Activated gamma-delta T cell treated with Interleukin-2 at 50 U/mL for 16 hours (primary cell): ENCODE measurements at regions not wholly inside any gene's neighbourhood (a gene's known extent, or its start where the extent isn't known, plus 50 kb on each side); places are given as distances from the start of the nearest gene placed in this dataset.

Experiments
- DNase-seq: peaks from one replicate; pipeline ENCODE4 v3.0.0-alpha.2; 2020

DNA sequence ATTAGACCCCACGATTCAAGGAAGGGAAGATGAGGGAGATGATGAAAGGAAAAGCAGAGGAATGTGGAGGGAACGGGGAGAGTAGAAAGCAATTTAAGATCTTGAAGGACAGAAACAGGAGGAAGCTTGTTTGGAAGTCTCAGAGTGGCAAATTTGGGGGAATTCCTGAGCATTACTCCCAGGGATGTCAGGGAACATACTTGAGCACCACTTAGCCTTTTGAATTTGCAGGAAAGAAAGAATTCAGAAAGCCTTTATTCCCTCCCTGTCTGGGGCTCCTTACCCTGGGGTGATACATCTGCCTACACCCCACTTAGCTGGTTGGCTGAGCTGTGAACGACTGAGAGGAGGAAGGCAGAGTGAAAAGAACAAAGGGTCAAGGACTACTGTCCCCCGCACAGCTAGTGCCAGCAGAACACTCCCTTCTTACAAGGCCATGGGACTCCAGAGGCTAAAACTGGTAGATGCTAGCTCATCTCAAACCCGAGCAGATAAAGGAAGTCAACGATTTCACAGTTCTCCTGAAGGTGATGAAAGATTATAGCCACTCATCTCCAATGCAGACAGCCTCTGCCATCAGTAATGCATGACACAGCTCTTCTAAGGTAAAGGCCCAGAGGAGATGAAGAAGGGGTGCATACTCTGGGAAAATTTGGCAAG, 84.0 kb upstream of the AKIP1 start:
- DNase-seq = no peak

DNA sequence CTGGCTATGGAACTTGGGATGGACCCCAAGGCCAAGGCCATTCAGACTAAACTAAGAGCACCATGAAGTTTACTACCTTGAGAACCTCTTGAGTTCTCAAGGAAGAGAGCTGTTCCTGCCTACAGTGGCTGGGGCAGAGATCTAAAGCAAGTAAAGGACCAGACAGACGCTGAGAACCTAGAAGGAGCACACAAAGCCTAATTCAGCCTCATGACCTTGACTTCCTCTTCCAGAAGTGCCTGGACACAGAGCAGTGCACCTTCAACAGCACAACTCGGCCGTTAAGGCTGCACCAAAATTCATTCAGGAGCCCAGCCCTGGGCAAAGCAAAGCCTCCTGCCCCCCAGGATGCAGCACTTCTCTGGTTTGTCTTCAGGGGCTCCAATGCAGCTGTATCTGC, 82.9 kb upstream of the AKIP1 start:
- no peak for DNase-seq

DNA sequence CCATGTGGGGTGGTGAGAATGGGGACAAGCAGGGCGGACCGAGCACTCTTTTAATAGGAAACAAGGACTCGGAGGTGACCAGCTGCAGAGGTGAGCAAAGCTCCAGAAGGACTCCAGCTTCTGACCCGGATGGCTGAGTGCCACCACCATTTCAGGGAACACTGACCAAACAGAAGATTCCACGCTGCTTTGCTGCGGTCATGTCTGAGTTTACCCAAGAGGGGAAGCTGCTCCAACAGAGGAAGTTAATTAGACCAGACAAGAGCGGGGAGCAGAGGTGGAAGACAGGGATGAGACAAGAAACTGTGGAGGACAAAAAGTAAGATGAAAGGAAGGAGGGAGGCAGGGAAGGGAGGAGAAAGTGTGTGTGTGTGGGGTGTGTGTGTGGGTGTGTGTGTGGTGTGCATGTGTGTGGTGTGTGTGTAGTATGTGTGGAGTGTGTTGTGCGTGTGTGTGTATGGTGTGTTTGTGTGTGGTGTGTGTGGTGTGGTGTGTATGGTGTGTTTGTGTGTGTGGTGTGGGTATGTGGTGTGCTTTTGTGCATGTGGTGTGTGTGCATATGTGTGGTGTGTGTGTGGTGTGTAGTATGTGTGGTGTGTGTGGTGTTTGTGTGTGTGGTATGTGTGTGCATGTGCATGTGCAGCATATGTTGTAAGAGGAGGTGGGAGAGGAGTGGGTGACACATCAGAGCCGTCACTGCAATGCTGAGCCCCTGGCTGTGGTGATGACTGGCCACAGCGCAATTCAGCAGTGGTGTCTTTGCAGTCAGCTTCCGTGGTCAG, 82.2 kb upstream of the AKIP1 start:
- DNase-seq = no peak

DNA sequence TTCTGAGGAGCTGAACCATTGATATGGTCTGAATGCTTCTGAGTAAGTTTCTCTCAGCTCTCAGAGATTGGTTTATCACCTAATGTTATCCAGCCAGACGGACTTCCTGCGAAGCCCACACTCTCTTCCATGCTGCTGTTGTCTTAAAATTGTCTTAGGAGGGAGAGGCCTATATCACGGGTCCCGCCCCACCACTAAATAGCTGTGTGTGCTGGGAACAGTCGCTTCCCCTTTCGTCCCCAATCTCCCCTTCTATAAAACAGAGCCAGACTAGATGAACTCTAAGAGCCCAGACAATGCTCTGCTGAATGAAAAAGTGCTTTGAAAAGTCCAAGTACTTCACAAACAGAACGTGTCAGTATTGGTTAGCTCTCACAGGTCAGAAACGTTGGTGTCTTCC, 81.4 kb upstream of the AKIP1 start:
- no peak for DNase-seq

DNA sequence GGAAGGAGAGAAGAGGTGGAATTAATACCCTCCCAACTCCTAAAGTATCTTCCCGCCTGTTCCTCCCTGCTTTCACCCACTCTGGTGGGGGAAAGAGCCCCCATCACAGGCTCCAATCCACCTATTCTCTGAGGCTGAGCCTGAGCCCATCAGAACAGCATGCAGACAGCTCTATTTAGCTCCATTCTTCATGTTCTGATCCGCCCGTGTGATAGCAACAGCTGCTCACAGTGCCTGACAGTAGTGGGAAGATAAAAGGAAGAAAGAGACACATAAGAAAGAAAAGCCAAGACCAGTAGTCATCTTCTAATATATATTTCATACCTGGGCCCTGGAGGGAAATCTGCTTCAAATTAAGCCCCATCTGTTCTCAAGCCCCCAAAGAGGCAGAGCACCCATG, 80.3 kb upstream of the AKIP1 start:
- DNase-seq = no peak

DNA sequence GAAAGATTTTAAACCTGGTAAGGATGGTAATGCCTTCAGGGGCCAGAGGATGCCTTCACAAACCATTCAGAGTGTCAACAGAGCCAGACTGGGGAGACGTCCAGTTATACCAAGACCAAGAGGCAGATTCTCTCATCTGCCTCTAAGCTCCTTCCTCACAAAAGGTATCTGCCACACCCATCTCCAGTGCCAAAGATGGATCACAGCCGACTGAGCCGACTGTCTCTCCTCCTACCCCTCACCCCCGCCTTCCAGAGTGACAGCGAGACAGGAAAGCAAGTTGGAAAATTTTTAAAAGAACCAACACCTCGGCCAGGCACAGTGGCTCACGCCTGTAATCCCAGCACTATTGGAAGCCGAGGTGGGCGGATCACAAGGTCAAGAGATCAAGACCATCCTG, 79.1 kb upstream of the AKIP1 start:
- DNase-seq = no peak

DNA sequence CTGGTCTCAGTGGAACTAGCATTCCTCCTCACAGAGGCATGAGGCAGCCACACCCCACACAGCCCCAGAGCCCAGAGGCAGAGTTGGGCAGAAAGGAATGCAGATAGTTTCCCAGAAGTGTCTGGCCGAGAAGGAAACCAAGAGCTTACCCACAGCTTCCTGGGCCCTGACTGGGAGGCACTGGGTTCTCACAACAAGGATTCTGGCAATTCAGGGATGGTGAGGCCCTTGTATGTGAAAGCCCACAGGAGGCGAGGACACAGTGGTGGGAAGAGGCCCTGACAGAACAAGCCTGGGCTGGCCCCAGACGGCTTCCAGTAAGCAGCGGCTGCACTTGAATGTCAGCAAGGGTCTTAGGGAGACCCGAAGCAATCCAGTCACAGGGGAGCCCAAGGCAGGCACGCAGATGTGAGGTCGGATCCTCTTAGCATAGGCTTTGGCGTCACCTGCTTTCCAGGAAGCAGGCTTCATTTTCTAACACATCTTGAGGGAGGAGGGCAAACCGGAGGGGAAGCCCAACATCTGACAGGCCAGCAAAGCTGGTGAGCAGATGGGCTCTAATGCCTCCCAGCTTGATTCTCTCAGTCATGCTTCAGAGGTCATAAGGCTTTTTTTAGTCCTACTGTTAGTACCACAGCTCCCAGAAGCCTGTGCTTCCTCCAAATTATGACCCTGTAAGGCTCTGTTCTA, 78.3 kb upstream of the AKIP1 start:
- no peak for DNase-seq

DNA sequence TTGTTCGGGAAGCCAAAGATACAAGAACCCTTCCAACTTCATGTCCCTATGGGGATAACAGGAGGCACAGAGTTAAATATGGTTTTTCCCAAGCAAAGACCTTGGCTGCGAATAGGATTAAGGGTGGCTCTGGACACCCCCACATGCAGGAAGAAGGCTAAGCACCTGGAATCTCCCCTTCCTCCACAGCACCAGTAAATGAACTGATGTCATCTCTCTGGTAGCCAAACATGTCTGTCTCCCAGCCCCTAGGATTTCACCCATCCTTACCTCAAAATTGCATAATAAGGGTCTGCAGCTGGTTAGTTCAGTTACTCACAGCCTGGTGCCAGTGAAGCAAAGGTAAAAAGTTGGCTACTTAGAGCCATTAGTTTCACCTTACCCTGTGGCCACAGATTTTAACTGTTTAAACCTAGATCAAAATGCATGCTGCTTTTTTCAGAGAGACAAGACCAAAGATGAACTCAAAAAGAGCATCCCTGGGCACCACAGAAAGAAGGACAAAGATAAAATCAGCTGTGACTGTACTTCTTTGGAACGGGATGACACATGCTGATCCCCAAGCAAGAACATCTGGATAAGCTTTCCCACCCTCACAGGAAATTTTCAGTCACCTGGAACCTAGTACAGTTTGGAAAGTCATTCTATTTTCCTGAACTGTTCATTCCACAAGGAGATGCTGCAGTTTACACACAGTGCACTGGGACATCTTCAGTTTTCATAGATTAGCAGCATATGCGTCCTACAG, 77.2 kb upstream of the AKIP1 start:
- DNase-seq = no peak

DNA sequence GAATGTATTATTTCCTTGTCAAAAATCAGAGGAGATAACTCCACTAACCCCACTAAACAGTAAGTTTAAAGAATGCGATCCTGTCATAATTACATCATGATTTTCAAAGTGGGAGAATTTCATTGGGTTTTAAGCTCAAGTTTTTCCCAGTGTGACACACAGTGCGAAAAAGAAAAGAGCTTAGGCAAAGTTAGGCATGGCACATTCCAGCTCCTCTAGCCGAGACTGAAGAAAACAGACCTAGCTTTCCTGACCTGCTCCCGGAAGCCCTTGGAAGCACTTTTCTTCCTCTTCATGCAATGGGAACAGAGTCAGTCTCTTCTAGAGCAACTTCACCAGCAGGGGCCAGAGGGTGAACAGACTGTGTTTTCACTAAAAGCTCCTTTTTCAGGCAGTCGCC, 76.6 kb upstream of the AKIP1 start:
- DNase-seq = no peak

GRCh38 chr11:8838248-8838647, 72.7 kb upstream of the AKIP1 start:
- DNase-seq = no peak

DNA sequence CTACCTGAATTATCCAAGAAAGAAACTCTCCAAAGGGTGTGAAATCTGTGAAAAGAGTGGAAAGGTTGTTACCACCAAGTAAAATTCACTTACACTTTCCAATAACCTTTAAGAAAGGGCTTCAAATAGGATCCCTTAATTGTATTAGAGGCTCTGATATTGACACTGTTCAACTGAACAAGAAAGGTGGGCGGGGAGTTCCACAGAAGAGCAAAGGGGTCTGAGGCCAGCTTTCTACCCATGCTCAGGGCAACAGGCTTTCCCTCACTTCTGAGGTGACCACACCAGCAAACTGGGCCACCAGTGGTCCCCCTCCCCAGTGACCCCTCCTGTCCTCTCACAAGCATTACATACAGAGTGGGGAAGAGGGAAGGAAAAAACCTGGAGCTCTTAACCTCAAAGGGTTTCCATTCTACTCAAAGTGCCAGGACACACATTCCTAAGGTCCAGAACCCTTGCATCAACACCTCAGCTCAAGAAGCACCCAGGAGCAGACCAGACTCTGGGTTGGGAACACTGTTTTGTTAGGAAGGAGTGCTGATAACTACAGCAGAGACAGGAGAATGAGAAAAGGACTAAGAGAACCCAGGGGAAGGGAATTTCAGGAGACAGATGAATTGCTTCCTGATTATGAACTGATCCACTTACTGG, 71.6 kb upstream of the AKIP1 start:
- no peak for DNase-seq

DNA sequence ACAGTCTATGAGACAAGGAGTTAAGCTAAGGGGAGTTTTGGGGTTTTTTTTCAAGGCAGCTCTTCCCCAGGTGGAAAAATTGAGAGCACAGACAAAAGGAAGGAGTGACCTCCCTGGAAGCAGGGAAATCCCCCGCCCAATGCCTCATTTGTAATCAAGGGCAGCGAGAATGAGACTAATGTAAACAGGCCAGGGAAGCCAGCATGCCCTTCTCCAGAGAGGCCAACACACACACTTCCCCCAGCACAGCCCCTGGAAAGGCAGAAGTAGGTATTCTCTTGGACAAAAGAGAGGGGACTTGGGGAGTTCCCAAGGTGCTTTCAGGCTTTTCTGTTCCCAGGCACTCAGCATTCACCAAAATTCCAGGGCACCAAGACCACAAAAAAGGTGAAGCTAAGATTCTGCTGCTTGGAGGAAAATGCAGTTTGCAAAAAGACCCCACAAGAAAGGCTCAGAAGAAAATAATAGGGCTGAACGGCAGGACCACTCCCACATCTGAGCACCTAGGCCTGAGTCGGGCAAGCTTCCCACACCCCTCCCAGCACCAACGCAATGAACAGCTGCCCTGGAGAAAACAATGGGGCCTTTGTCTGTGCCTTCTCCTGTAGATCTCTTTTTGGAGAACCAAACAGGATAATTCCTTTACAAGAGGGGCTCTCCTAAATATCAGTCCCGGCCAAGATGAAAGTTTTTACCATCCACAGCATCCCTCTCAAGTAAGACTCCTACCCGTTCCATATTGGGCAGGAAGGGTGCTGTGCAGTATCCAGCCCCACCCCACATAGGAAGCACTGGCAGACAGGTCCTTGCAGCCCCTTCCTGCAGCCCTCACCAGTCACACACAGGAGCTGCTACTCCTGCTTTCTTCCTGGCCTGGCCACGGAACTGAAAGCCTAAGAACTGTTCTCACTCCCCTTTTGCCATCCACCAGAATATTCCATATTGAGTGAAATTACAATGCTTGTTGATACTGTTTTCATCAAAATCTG, 70.7 kb upstream of the AKIP1 start:
- no peak for DNase-seq

DNA sequence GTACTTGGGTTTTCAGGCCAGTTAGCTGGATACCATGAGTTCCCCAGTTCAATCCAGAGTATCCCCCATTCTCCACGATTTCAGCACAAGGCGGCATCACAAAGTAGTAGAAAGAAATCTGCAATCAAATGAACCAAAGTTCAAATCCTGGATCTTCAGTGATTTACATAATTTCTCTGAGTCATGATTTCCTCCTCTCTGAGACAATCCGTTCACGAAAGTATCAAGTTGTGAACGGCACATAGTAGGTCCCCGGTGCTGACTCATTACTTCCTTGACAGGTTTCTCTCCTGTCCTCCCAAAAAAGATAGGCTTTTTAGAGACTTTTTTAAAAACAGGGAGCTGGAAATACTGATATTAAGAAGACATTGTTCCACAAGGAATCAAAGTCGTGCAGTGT, 69.1 kb upstream of the AKIP1 start:
- DNase-seq = no peak

GRCh38 chr11:8858808-8859207, 52.2 kb upstream of the AKIP1 start:
- no peak for DNase-seq
